Hematopoietic multipotent progenitor cell treated with erythropoietin and hydrocortisone succinate and interleukin-3 and kit ligand, for 6 days (in vitro differentiated cells): ENCODE measurements at regions not wholly inside any gene's neighbourhood (a gene's known extent, or its start where the extent isn't known, plus 50 kb on each side); places are given as distances from the start of the nearest gene placed in this dataset.
A peak's percentile ranks its signal among the peaks of the same experiment; 100 is the strongest.

ENCODE experiments used
- DNase-seq: peaks from one replicate; pipeline ENCODE4 v3.0.0-alpha.2; 2015

GRCh38 chr5:138664276-138664943, 88.8 kb upstream of the CTNNA1 start:
- no peak for DNase-seq

- no peak for DNase-seq
Observed at GRCh38 chr5:138663561-138663960, 88.4 kb upstream of the HSPA9 start.

- peak; percentile 58 for DNase-seq
Observed at GRCh38 chr5:138663009-138663408, 87.8 kb upstream of the HSPA9 start.

GRCh38 chr5:138662599-138662998, 87.4 kb upstream of the HSPA9 start:
- DNase-seq: peak; percentile 60

GRCh38 chr5:138661991-138662434, 86.8 kb upstream of the HSPA9 start:
- DNase-seq: no peak

GRCh38 chr5:138661291-138661960, 86.2 kb upstream of the HSPA9 start:
- no peak for DNase-seq

GRCh38 chr5:138660051-138660572, 84.9 kb upstream of the HSPA9 start:
- DNase-seq: no peak

GRCh38 chr5:138659561-138659960, 84.4 kb upstream of the HSPA9 start:
- DNase-seq: no peak

GRCh38 chr5:138659121-138659520, 83.9 kb upstream of the HSPA9 start:
- DNase-seq: no peak

GRCh38 chr5:138658676-138659075, 83.5 kb upstream of the HSPA9 start:
- DNase-seq: no peak

GRCh38 chr5:138657360-138657759, 82.2 kb upstream of the HSPA9 start:
- DNase-seq: no peak

GRCh38 chr5:138656916-138657315, 81.7 kb upstream of the HSPA9 start:
- DNase-seq: no peak

- no peak for DNase-seq
Observed at GRCh38 chr5:138655530-138656190, 80.5 kb upstream of the HSPA9 start.

- peak; percentile 20 for DNase-seq
Observed at GRCh38 chr5:138654281-138654867, 79.2 kb upstream of the HSPA9 start.

- peak; percentile 57 for DNase-seq
Observed at GRCh38 chr5:138653502-138653901, 78.3 kb upstream of the HSPA9 start.

GRCh38 chr5:138651767-138652117, 76.5 kb upstream of the HSPA9 start:
- no peak for DNase-seq

GRCh38 chr5:138651058-138651766, 76.0 kb upstream of the HSPA9 start:
- no peak for DNase-seq

- DNase-seq: no peak
Observed at GRCh38 chr5:138650196-138650595, 75.0 kb upstream of the HSPA9 start.

- no peak for DNase-seq
Observed at GRCh38 chr5:138649775-138650174, 74.6 kb upstream of the HSPA9 start.

GRCh38 chr5:138649316-138649720, 74.1 kb upstream of the HSPA9 start:
- DNase-seq: no peak

- no peak for DNase-seq
Observed at GRCh38 chr5:138648841-138649240, 73.6 kb upstream of the HSPA9 start.

- no peak for DNase-seq
Observed at GRCh38 chr5:138647794-138648410, 72.7 kb upstream of the HSPA9 start.
